Lung (tissue), 11 donors: ENCODE measurements at regions not wholly inside any gene's neighbourhood (a gene's known extent, or its start where the extent isn't known, plus 50 kb on each side); places are given as distances from the start of the nearest gene placed in this dataset.

Experiments used
- ATAC-seq: fragments of 200-7000 bp; cut with Tn5 transposase; one replicate; pipeline ENCODE4 v1.9.1; 2020; ENCODE audit warnings: moderate number of reproducible peaks; ENCODE audit not compliant: insufficient read depth, low FRiP score
- DNase-seq, 3 donors: peaks; one replicate each; pipeline ENCODE4 v3.0.0-alpha.2; 2013 to 2017
- H3K27ac ChIP-seq, 2 donors: one replicate each; pipeline ENCODE4 v1.5.1; 2013; ENCODE audit warnings: mild to moderate bottlenecking in 2 of 2, moderate library complexity in 2 of 2, control low read depth in 1 of 2, inconsistent platforms in 1 of 2, low read depth in 1 of 2, low read length in 1 of 2
- H3K27me3 ChIP-seq, 3 donors: one replicate each; pipeline ENCODE4 v1.5.1; 2013; ENCODE audit warnings: low read length in 2 of 3; ENCODE audit not compliant: control insufficient read depth in 3 of 3, insufficient read depth in 3 of 3
- H3K36me3 ChIP-seq, 4 donors: one replicate each; pipeline ENCODE4 v1.5.1; 2013; ENCODE audit warnings: low read length in 4 of 4, mild to moderate bottlenecking in 1 of 4, moderate library complexity in 1 of 4; ENCODE audit not compliant: control insufficient read depth in 4 of 4, insufficient read depth in 4 of 4
- H3K4me1 ChIP-seq, 5 donors: one replicate each; pipeline ENCODE4 v1.5.1; 2013; ENCODE audit warnings: low read length in 5 of 5, mild to moderate bottlenecking in 2 of 5, moderate library complexity in 1 of 5; ENCODE audit not compliant: control insufficient read depth in 5 of 5, insufficient read depth in 5 of 5
- H3K4me3 ChIP-seq: one replicate; pipeline ENCODE4 v1.5.1; 2013; ENCODE audit warnings: mild to moderate bottlenecking, control low read depth, moderate library complexity
- H3K9ac ChIP-seq, 2 donors: one replicate each; pipeline ENCODE4 v1.5.1; 2013; ENCODE audit warnings: low read length in 2 of 2, control low read depth in 1 of 2; ENCODE audit not compliant: insufficient read depth in 1 of 2
- H3K9me3 ChIP-seq, 4 donors: one replicate each; pipeline ENCODE4 v1.5.1; 2013; ENCODE audit warnings: low read length in 3 of 4, mild to moderate bottlenecking in 1 of 4, moderate library complexity in 1 of 4; ENCODE audit not compliant: control insufficient read depth in 4 of 4, insufficient read depth in 3 of 4
- CTCF ChIP-seq: IDR thresholded peaks from 2 replicates; pipeline ENCODE4 v1.5.1; 2012; ENCODE audit warnings: mild to moderate bottlenecking; ENCODE audit errors: control extremely low read depth, extremely low read depth
- WGBS, 2 donors: extraction: QIAGEN DNeasy Blood & Tissue Kit; methylation state at CpG; one replicate each; pipeline ENCODE4 v1.1.7; 2013; 5-methylcytosine and 5-hydroxymethylcytosine counted together
- donor health status: control.
- donor health status: control.
- donor health status: Bipolar disorder and iron deficiency.
- donor health status: healthy.
- donor health status: DM: yes; HTN: yes; CAD: no.

DNA sequence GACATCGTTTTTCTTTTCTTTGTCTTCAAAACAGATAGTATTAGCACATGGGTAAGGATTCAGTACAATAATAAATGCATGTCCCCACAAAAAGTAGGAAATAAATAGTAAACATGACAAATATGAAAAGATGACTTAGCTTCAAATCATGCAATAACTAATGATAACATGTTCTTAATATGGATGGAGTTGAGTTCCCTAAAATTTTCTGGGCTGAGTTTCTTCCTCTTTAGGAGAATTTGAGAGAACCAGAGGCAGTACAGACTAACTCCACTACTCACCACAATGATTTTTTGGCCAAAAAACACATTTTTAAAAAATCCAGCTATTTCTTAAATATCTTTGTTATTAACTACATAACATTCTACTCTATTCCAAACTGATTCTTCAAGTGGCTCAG, 432.3 kb upstream of the HS3ST1 start:
- Histone ChIP-seq H3K9ac (no peak overlapping the region), H3K4me3 (no peak overlapping the region), H3K4me1 (no peaks in the 10 kb centered on the region), H3K27me3 (no peaks in the 10 kb centered on the region), H3K27ac (no peak overlapping the region), H3K9me3 (peaks cover 0 to 8% (median 0%) of the 10 kb centered on the region in 4 donors), H3K36me3 (no peaks in the 10 kb centered on the region)
- DNase-seq: no peak
- TF ChIP-seq CTCF: no peak
- no peak for ATAC-seq
- 83 to 84% methylated on average over 1 of the region's 1 CpG for WGBS, 2 donors

- H3K9ac ChIP-seq: no peak overlapping the region
- ATAC-seq: no peak
- no peak for TF ChIP-seq CTCF
- no peaks in the 10 kb centered on the region for H3K4me1 ChIP-seq
- H3K27ac ChIP-seq: no peak overlapping the region
- H3K4me3 ChIP-seq: no peak overlapping the region
- H3K36me3 ChIP-seq: no peaks in the 10 kb centered on the region
- no peaks in the 10 kb centered on the region for H3K27me3 ChIP-seq
- H3K9me3 ChIP-seq: peaks cover 0 to 8% (median 0%) of the 10 kb centered on the region in 4 donors
- no peak for DNase-seq
Observed at GRCh38 chr4:11857881-11858280, 429.2 kb upstream of the HS3ST1 start.

DNA sequence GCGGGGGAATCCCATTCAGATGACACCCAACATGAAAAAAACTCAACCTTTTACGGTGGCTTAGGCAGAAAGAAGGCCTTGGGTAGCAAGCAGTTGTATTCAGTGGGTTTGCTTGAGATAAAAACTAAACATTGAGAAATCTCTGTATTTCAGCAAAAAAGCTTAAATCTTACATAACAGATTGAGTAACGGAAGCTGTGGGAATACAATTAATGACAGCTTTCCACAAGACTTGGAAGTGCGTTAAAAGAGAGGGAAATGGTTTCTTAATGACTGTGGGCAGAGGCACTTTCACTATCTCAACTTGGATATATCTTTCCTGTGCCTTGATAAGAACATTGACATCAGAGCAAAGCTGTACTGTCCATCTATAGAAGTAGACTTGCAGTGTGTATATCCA, 418.5 kb upstream of the HS3ST1 start:
- Histone ChIP-seq H3K36me3 (no peaks in the 10 kb centered on the region), H3K9ac (no peak overlapping the region), H3K27me3 (no peaks in the 10 kb centered on the region), H3K9me3 (no peaks in the 10 kb centered on the region), H3K4me3 (no peak overlapping the region), H3K4me1 (peaks cover 0 to 10% (median 0%) of the 10 kb centered on the region in 5 donors), H3K27ac (no peak overlapping the region)
- ATAC-seq: no peak
- WGBS, 2 donors: 33 to 49% methylated on average over 4 of the region's 4 CpGs
- DNase-seq: peak in 2 of 3 donors; percentile 80 to 92
- TF ChIP-seq CTCF: no peak

- Histone ChIP-seq H3K36me3 (no peaks in the 10 kb centered on the region), H3K4me1 (peaks cover 0 to 23% (median 0%) of the 10 kb centered on the region in 5 donors), H3K27ac (no peak overlapping the region), H3K9me3 (no peaks in the 10 kb centered on the region), H3K4me3 (no peak overlapping the region), H3K9ac (no peak overlapping the region), H3K27me3 (no peaks in the 10 kb centered on the region)
- 36 to 38% methylated on average over 4 of the region's 4 CpGs for WGBS, 2 donors
- ATAC-seq (no peak), DNase-seq (no peak)
- no peak for TF ChIP-seq CTCF
Observed at GRCh38 chr4:11843927-11844326, 415.2 kb upstream of the HS3ST1 start.
